ENCODE measurements at regions not wholly inside any gene's neighbourhood (a gene's known extent, or its start where the extent isn't known, plus 50 kb on each side); places are given as distances from the start of the nearest gene placed in this dataset.
"Not testable (repeated sequence)": the region's sequence is repeated elsewhere in the genome, so short reads cannot be mapped to it uniquely, and the experiment has no call there.

GRCh38 chr14:89519040-89519439, 102.0 kb upstream of the FOXN3 start:
- no peak for TF ChIP-seq CTCF (IDR thresholded peaks at IDR 0.05; ENCODE audit: low read depth, low read length, missing control alignments)
- in situ Hi-C loops (cut with HindIII; ENCODE audit: low sequenced_read_pairs), result no loop called here
- no peak for DNase-seq (ENCODE audit: low read depth)
- H3K4me3 ChIP-seq (ENCODE audit: low read depth, low read length), result no peak overlapping the region

- in situ Hi-C loops (cut with HindIII; ENCODE audit: low sequenced_read_pairs), result no loop called here
- DNase-seq (ENCODE audit: low read depth), result no peak
- TF ChIP-seq CTCF (IDR thresholded peaks at IDR 0.05; ENCODE audit: low read depth, low read length, missing control alignments), result no peak
- H3K4me3 ChIP-seq (ENCODE audit: low read depth, low read length), result no peak overlapping the region
Measured at GRCh38 chr14:89516173-89516572, 99.1 kb upstream of the FOXN3 start.

GRCh38 chr14:89514601-89515000, 97.6 kb upstream of the FOXN3 start:
- no peak overlapping the region for H3K4me3 ChIP-seq (ENCODE audit: low read depth, low read length)
- in situ Hi-C loops (cut with HindIII; ENCODE audit: low sequenced_read_pairs), result no loop called here
- DNase-seq (ENCODE audit: low read depth), result no peak
- TF ChIP-seq CTCF (IDR thresholded peaks at IDR 0.05; ENCODE audit: low read depth, low read length, missing control alignments), result no peak

GRCh38 chr14:89509891-89510290, 92.9 kb upstream of the FOXN3 start:
- in situ Hi-C loops (cut with HindIII; ENCODE audit: low sequenced_read_pairs), result no loop called here
- no peak for TF ChIP-seq CTCF (IDR thresholded peaks at IDR 0.05; ENCODE audit: low read depth, low read length, missing control alignments)
- DNase-seq (ENCODE audit: low read depth), result no peak
- no peak overlapping the region for H3K4me3 ChIP-seq (ENCODE audit: low read depth, low read length)

- no peak overlapping the region for H3K4me3 ChIP-seq (ENCODE audit: low read depth, low read length)
- in situ Hi-C loops (cut with HindIII; ENCODE audit: low sequenced_read_pairs), result no loop called here
- TF ChIP-seq CTCF (IDR thresholded peaks at IDR 0.05; ENCODE audit: low read depth, low read length, missing control alignments), result no peak
- no peak for DNase-seq (ENCODE audit: low read depth)
Measured at GRCh38 chr14:89508863-89509262, 91.8 kb upstream of the FOXN3 start.

- in situ Hi-C loops (cut with HindIII; ENCODE audit: low sequenced_read_pairs), result no loop called here
- TF ChIP-seq CTCF (IDR thresholded peaks at IDR 0.05; ENCODE audit: low read depth, low read length, missing control alignments), result no peak
- H3K4me3 ChIP-seq (ENCODE audit: low read depth, low read length), result no peak overlapping the region
- no peak for DNase-seq (ENCODE audit: low read depth)
Measured at GRCh38 chr14:89507926-89508460, 91.0 kb upstream of the FOXN3 start.

- in situ Hi-C loops (cut with HindIII; ENCODE audit: low sequenced_read_pairs), result no loop called here
- peak; percentile 38 for DNase-seq (ENCODE audit: low read depth)
- TF ChIP-seq CTCF (IDR thresholded peaks at IDR 0.05; ENCODE audit: low read depth, low read length, missing control alignments), result no peak
- H3K4me3 ChIP-seq (ENCODE audit: low read depth, low read length), result no peak overlapping the region
Measured at GRCh38 chr14:89507521-89507920, 90.5 kb upstream of the FOXN3 start.

GRCh38 chr14:89506891-89507452, 89.9 kb upstream of the FOXN3 start:
- DNase-seq (ENCODE audit: low read depth); H3K4me3 ChIP-seq (ENCODE audit: low read depth, low read length); in situ Hi-C loops (cut with HindIII; ENCODE audit: low sequenced_read_pairs): not testable (repeated sequence)
